ENCODE measurements at regions not wholly inside any gene's neighbourhood (a gene's known extent, or its start where the extent isn't known, plus 50 kb on each side); places are given as distances from the start of the nearest gene placed in this dataset.

- Mint-ChIP-seq H3K36me3 (ENCODE audit: low read depth) (no peaks in the 10 kb centered on the region), H3K27ac (no peak overlapping the region), H3K4me1 (no peaks in the 10 kb centered on the region), H3K27me3 (ENCODE audit: insufficient read depth) (no peaks in the 10 kb centered on the region), H3K9me3 (peaks cover 10% of the 10 kb centered on the region), H3K4me3 (no peak overlapping the region)
- Histone ChIP-seq H3K9me3 (ENCODE audit: control insufficient read depth, low read length) (no peaks in the 10 kb centered on the region), H3K27ac (ENCODE audit: low read depth, low read length) (no peak overlapping the region), H3K27me3 (ENCODE audit: control insufficient read depth, insufficient read depth, low read length, poor library complexity, severe bottlenecking) (no peaks in the 10 kb centered on the region), H3K4me1 (ENCODE audit: control insufficient read depth, insufficient read depth, low read length) (no peaks in the 10 kb centered on the region), H3K4me3 (ENCODE audit: low read length) (no peak overlapping the region), H3K9ac (ENCODE audit: extremely low read depth, low read length, poor library complexity, severe bottlenecking) (no peak overlapping the region), H3K36me3 (ENCODE audit: control insufficient read depth, insufficient read depth, low read length) (no peaks in the 10 kb centered on the region)
- no peak for DNase-seq
- TF ChIP-seq, protein P1, sequence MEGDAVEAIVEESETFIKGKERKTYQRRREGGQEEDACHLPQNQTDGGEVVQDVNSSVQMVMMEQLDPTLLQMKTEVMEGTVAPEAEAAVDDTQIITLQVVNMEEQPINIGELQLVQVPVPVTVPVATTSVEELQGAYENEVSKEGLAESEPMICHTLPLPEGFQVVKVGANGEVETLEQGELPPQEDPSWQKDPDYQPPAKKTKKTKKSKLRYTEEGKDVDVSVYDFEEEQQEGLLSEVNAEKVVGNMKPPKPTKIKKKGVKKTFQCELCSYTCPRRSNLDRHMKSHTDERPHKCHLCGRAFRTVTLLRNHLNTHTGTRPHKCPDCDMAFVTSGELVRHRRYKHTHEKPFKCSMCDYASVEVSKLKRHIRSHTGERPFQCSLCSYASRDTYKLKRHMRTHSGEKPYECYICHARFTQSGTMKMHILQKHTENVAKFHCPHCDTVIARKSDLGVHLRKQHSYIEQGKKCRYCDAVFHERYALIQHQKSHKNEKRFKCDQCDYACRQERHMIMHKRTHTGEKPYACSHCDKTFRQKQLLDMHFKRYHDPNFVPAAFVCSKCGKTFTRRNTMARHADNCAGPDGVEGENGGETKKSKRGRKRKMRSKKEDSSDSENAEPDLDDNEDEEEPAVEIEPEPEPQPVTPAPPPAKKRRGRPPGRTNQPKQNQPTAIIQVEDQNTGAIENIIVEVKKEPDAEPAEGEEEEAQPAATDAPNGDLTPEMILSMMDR (conservative IDR thresholded peaks at IDR 0.05), result no peak
Measured at GRCh38 chr4:12053556-12053955, 624.9 kb upstream of the HS3ST1 start.

GRCh38 chr4:12050357-12050756 lies 621.7 kb upstream of the HS3ST1 start:
- Histone ChIP-seq H3K27ac (ENCODE audit: low read depth, low read length) (no peak overlapping the region), H3K9ac (ENCODE audit: extremely low read depth, low read length, poor library complexity, severe bottlenecking) (no peak overlapping the region), H3K4me3 (ENCODE audit: low read length) (no peak overlapping the region), H3K4me1 (ENCODE audit: control insufficient read depth, insufficient read depth, low read length) (no peaks in the 10 kb centered on the region), H3K27me3 (ENCODE audit: control insufficient read depth, insufficient read depth, low read length, poor library complexity, severe bottlenecking) (no peaks in the 10 kb centered on the region), H3K36me3 (ENCODE audit: control insufficient read depth, insufficient read depth, low read length) (no peaks in the 10 kb centered on the region), H3K9me3 (ENCODE audit: control insufficient read depth, low read length) (no peaks in the 10 kb centered on the region)
- peak; percentile 61 for DNase-seq
- TF ChIP-seq, protein P1 (conservative IDR thresholded peaks at IDR 0.05), result no peak
- no peaks in the 10 kb centered on the region for H3K27me3 Mint-ChIP-seq (ENCODE audit: insufficient read depth)
- H3K27ac Mint-ChIP-seq, result no peak overlapping the region
- no peaks in the 10 kb centered on the region for H3K36me3 Mint-ChIP-seq (ENCODE audit: low read depth)
- H3K9me3 Mint-ChIP-seq, result peaks cover 10% of the 10 kb centered on the region
- H3K4me1 Mint-ChIP-seq, result no peaks in the 10 kb centered on the region
- H3K4me3 Mint-ChIP-seq, result no peak overlapping the region

DNA sequence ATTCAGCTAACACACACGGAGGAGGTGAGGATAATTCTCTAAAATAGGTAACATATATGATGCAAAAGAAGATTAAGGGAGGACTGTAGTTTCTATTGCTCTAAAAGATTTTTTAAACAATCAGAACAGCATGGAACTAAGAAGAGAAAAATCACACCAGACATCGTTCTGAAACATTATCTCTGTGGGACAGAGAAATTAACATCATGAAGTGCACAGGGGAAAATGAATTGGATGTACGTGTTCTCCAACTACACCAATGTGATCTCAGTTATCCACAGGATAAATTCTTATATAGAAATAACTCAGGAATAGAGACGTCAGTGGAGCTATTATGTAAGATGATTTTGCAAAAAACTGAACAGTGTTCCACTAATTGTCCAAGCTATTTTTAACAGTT lies 614.1 kb upstream of the HS3ST1 start:
- H3K36me3 Mint-ChIP-seq (ENCODE audit: low read depth), result peaks cover 8% of the 10 kb centered on the region
- H3K9me3 ChIP-seq (ENCODE audit: control insufficient read depth, low read length), result peaks cover 22% of the 10 kb centered on the region
- peaks cover 33% of the 10 kb centered on the region for H3K9me3 Mint-ChIP-seq
- H3K4me3 ChIP-seq (ENCODE audit: low read length), result no peak overlapping the region
- no peak overlapping the region for H3K9ac ChIP-seq (ENCODE audit: extremely low read depth, low read length, poor library complexity, severe bottlenecking)
- no peak overlapping the region for H3K27ac ChIP-seq (ENCODE audit: low read depth, low read length)
- H3K4me3 Mint-ChIP-seq, result no peak overlapping the region
- H3K27me3 Mint-ChIP-seq (ENCODE audit: insufficient read depth), result no peaks in the 10 kb centered on the region
- DNase-seq, result no peak
- H3K36me3 ChIP-seq (ENCODE audit: control insufficient read depth, insufficient read depth, low read length), result no peaks in the 10 kb centered on the region
- H3K27ac Mint-ChIP-seq, result no peak overlapping the region
- no peaks in the 10 kb centered on the region for H3K4me1 Mint-ChIP-seq
- H3K27me3 ChIP-seq (ENCODE audit: control insufficient read depth, insufficient read depth, low read length, poor library complexity, severe bottlenecking), result no peaks in the 10 kb centered on the region
- TF ChIP-seq, protein P1 (conservative IDR thresholded peaks at IDR 0.05), result no peak
- 81% methylated on average over 4 of the region's 4 CpGs; no CpG with 5 or more reads in 1 of the 2 experiments for WGBS, 2 experiments (ENCODE audit: insufficient coverage in 1 of 2, insufficient read length in 1 of 2)
- no peaks in the 10 kb centered on the region for H3K4me1 ChIP-seq (ENCODE audit: control insufficient read depth, insufficient read depth, low read length)
